GM23338 (cell line): ENCODE measurements at regions not wholly inside any gene's neighbourhood (a gene's known extent, or its start where the extent isn't known, plus 50 kb on each side); places are given as distances from the start of the nearest gene placed in this dataset.

Experiments used
- ATAC-seq: fragments of 200-7000 bp; cut with Tn5 transposase; 3 replicates; pipeline ENCODE4 v1.9.1; 2020
- DNase-seq: peaks from one replicate; pipeline ENCODE4 v3.0.0-alpha.2; 2015; ENCODE audit warnings: low spot score
- H2AFZ ChIP-seq: fragments of 200-600 bp; sonication (generic); 2 replicates; pipeline ENCODE4 v1.8.0; 2016; ENCODE audit warnings: antibody characterized with exemption, mild to moderate bottlenecking, moderate library complexity
- H3F3A ChIP-seq: fragments of 200-600 bp; sonication (generic); replicated peaks from 2 replicates; pipeline ENCODE4 v1.8.0; 2017; ENCODE audit warnings: antibody characterized with exemption, mixed run types, low read depth
- H3K27ac ChIP-seq: fragments of 200-600 bp; sonication (generic); 2 replicates; pipeline ENCODE4 v1.6.1; 2016; ENCODE audit warnings: low read depth
- H3K27me3 ChIP-seq: fragments of 200-600 bp; sonication (generic); 2 replicates; pipeline ENCODE4 v1.8.0; 2016; ENCODE audit warnings: mild to moderate bottlenecking, mixed run types, moderate library complexity; ENCODE audit not compliant: insufficient read depth
- H3K36me3 ChIP-seq: fragments of 200-600 bp; sonication (generic); 2 replicates; pipeline ENCODE4 v1.8.0; 2016; ENCODE audit warnings: mild to moderate bottlenecking; ENCODE audit not compliant: insufficient read depth
- H3K4me1 ChIP-seq: fragments of 200-600 bp; sonication (generic); 2 replicates; pipeline ENCODE4 v1.8.0; 2016; ENCODE audit warnings: mild to moderate bottlenecking, moderate library complexity; ENCODE audit not compliant: insufficient read depth
- H3K4me2 ChIP-seq: fragments of 200-600 bp; sonication (generic); 2 replicates; pipeline ENCODE4 v1.7.1; 2017; ENCODE audit warnings: mixed run types
- H3K4me3 ChIP-seq: fragments of 200-600 bp; sonication (generic); 2 replicates; pipeline ENCODE4 v1.6.1; 2016; ENCODE audit warnings: mixed run types
- H3K79me2 ChIP-seq: fragments of 200-600 bp; sonication (generic); replicated peaks from 2 replicates; pipeline ENCODE4 v1.8.0; 2017; ENCODE audit warnings: mild to moderate bottlenecking; ENCODE audit not compliant: insufficient read depth
- H3K9me2 ChIP-seq: fragments of 200-600 bp; sonication (generic); 2 replicates; pipeline ENCODE4 v1.8.0; 2017; ENCODE audit not compliant: insufficient read depth
- H4K20me1 ChIP-seq: fragments of 200-600 bp; sonication (generic); replicated peaks from 2 replicates; pipeline ENCODE4 v1.8.0; 2017; ENCODE audit warnings: mild to moderate bottlenecking; ENCODE audit not compliant: insufficient read depth
- H3K27ac Mint-ChIP-seq: 2 replicates; pipeline ENCODE4 v1.8.0; 2020; ENCODE audit warnings: inconsistent platforms, mild to moderate bottlenecking, moderate library complexity, mixed read lengths
- H3K27me3 Mint-ChIP-seq: 3 replicates; pipeline ENCODE4 v1.8.0; 2022; ENCODE audit warnings: low read depth, mild to moderate bottlenecking, moderate library complexity, mixed read lengths, inconsistent platforms; ENCODE audit not compliant: insufficient read depth, poor library complexity
- H3K36me3 Mint-ChIP-seq: 3 replicates; pipeline ENCODE4 v1.8.0; 2021; ENCODE audit warnings: low read depth, mild to moderate bottlenecking, inconsistent platforms, moderate library complexity, mixed read lengths
- H3K4me1 Mint-ChIP-seq: 3 replicates; pipeline ENCODE4 v1.8.0; 2020; ENCODE audit warnings: mild to moderate bottlenecking, inconsistent platforms, mixed read lengths
- H3K4me3 Mint-ChIP-seq: 3 replicates; pipeline ENCODE4 v1.8.0; 2021; ENCODE audit warnings: moderate library complexity, mild to moderate bottlenecking, inconsistent platforms, mixed read lengths
- H3K9me3 Mint-ChIP-seq: 3 replicates; pipeline ENCODE4 v1.8.0; 2020; ENCODE audit warnings: moderate library complexity, mild to moderate bottlenecking, inconsistent platforms, mixed read lengths
- CREB1 ChIP-seq: fragments of 250-450 bp; sonication (Bioruptor Pico); IDR thresholded peaks from 2 replicates; pipeline ENCODE4 v1.5.0; 2020; ENCODE audit warnings: low read depth, mild to moderate bottlenecking, moderate library complexity
- EZH2 ChIP-seq: fragments of 200-600 bp; sonication (generic); IDR thresholded peaks from one replicate; pipeline ENCODE4 v1.8.0; 2017; ENCODE audit warnings: antibody characterized with exemption, mild to moderate bottlenecking, low read depth; ENCODE audit not compliant: unreplicated experiment
- EZH2phosphoT487 ChIP-seq: fragments of 200-600 bp; sonication (generic); IDR thresholded peaks from one replicate; pipeline ENCODE4 v1.8.1; 2018; ENCODE audit warnings: antibody characterized with exemption; ENCODE audit not compliant: unreplicated experiment
- JUNB ChIP-seq: IDR thresholded peaks from one replicate; pipeline ENCODE4 v1.6.1; 2016; ENCODE audit warnings: antibody characterized with exemption; ENCODE audit not compliant: unreplicated experiment
- NANOG ChIP-seq: IDR thresholded peaks from 2 replicates; pipeline ENCODE4 v1.6.1; 2016; ENCODE audit warnings: antibody characterized with exemption, borderline replicate concordance
- POLR2AphosphoS5 ChIP-seq: IDR thresholded peaks from 2 replicates; pipeline ENCODE4 v1.6.1; 2016; ENCODE audit warnings: antibody characterized with exemption, low read depth
- STAT1 ChIP-seq: IDR thresholded peaks from one replicate; pipeline ENCODE4 v1.6.1; 2016; ENCODE audit warnings: antibody characterized with exemption; ENCODE audit not compliant: unreplicated experiment
- ZNF114 ChIP-seq: fragments of 250-450 bp; sonication (Bioruptor Pico); IDR thresholded peaks from 2 replicates; pipeline ENCODE4 v1.5.0; 2020; ENCODE audit warnings: mild to moderate bottlenecking, moderate library complexity
- ZNF331 ChIP-seq: fragments of 250-450 bp; sonication (Bioruptor Pico); IDR thresholded peaks from 2 replicates; pipeline ENCODE4 v1.5.0; 2020; ENCODE audit warnings: low read depth, mild to moderate bottlenecking, moderate library complexity
- TF ChIP-seq, protein P1 (sequence below): IDR thresholded peaks from one replicate; pipeline ENCODE4 v1.6.1; 2018; ENCODE audit warnings: antibody characterized with exemption; ENCODE audit not compliant: unreplicated experiment
- TF ChIP-seq, protein P2 (sequence below), 2 experiments: fragments of 200-600 bp in 1 of 2; sonication (generic) in 1 of 2; conservative IDR thresholded peaks; 2 replicates each; pipeline versions ENCODE4 v1.5.1 to v1.6.1; 2016 to 2017; ENCODE audit warnings: antibody characterized with exemption in 2 of 2, low read depth in 2 of 2, mild to moderate bottlenecking in 2 of 2, moderate library complexity in 1 of 2
- TF ChIP-seq, protein P3 (sequence below): IDR thresholded peaks from 2 replicates; pipeline ENCODE4 v1.6.1; 2016; ENCODE audit warnings: antibody characterized with exemption

DNA sequence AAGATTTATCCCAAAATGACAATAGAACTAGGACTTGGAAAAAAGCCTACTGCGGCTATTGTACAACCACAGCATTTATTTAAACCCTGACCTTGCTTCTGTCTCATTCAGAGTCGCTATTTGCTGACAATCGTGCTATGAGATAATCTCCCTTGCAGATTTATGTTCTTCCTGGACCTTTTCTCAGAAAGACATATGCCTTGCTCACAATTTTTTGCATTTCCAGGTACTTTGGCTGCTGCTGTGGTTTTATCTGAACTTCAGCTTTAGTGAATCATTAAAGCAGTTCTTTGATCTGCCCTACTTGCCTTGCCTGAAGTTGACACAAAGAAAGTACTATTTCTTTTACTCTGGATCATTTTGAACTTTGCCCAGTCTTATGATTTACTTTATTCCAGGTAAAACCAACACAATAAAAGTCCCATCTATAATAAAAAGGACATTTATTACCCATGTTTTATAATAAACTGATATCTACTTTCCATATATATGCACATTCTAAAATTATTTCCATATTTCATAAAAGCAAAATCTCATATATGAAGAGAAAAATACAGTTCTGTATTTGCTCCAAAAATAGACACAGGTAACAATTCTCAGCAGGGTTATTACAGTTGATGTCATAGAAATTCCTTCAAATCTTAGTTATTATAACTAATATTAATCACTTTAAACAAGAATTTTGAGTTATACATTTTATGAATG is 63.4 kb upstream of the CARD18 start:
- H3K36me3 Mint-ChIP-seq: no peaks in the 10 kb centered on the region
- H3K79me2 ChIP-seq: no peaks in the 10 kb centered on the region
- DNase-seq (no peak), ATAC-seq (no peak)
- H3K9me3 Mint-ChIP-seq: no peaks in the 10 kb centered on the region
- no peak overlapping the region for H3K4me3 ChIP-seq
- no peaks in the 10 kb centered on the region for H3K27me3 ChIP-seq
- no peak overlapping the region for H3K4me2 ChIP-seq
- no peak for TF ChIP-seq NANOG
- TF ChIP-seq JUNB: no peak
- TF ChIP-seq ZNF114 (CRISPR knock-in tag): no peak
- TF ChIP-seq EZH2: no peak
- TF ChIP-seq POLR2AphosphoS5: no peak
- no peak for TF ChIP-seq STAT1
- TF ChIP-seq ZNF331 (CRISPR knock-in tag): no peak
- TF ChIP-seq, protein P1, sequence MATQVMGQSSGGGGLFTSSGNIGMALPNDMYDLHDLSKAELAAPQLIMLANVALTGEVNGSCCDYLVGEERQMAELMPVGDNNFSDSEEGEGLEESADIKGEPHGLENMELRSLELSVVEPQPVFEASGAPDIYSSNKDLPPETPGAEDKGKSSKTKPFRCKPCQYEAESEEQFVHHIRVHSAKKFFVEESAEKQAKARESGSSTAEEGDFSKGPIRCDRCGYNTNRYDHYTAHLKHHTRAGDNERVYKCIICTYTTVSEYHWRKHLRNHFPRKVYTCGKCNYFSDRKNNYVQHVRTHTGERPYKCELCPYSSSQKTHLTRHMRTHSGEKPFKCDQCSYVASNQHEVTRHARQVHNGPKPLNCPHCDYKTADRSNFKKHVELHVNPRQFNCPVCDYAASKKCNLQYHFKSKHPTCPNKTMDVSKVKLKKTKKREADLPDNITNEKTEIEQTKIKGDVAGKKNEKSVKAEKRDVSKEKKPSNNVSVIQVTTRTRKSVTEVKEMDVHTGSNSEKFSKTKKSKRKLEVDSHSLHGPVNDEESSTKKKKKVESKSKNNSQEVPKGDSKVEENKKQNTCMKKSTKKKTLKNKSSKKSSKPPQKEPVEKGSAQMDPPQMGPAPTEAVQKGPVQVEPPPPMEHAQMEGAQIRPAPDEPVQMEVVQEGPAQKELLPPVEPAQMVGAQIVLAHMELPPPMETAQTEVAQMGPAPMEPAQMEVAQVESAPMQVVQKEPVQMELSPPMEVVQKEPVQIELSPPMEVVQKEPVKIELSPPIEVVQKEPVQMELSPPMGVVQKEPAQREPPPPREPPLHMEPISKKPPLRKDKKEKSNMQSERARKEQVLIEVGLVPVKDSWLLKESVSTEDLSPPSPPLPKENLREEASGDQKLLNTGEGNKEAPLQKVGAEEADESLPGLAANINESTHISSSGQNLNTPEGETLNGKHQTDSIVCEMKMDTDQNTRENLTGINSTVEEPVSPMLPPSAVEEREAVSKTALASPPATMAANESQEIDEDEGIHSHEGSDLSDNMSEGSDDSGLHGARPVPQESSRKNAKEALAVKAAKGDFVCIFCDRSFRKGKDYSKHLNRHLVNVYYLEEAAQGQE: no peak
- TF ChIP-seq, protein P2, sequence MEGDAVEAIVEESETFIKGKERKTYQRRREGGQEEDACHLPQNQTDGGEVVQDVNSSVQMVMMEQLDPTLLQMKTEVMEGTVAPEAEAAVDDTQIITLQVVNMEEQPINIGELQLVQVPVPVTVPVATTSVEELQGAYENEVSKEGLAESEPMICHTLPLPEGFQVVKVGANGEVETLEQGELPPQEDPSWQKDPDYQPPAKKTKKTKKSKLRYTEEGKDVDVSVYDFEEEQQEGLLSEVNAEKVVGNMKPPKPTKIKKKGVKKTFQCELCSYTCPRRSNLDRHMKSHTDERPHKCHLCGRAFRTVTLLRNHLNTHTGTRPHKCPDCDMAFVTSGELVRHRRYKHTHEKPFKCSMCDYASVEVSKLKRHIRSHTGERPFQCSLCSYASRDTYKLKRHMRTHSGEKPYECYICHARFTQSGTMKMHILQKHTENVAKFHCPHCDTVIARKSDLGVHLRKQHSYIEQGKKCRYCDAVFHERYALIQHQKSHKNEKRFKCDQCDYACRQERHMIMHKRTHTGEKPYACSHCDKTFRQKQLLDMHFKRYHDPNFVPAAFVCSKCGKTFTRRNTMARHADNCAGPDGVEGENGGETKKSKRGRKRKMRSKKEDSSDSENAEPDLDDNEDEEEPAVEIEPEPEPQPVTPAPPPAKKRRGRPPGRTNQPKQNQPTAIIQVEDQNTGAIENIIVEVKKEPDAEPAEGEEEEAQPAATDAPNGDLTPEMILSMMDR (conservative IDR thresholded peaks at IDR 0.05; ENCODE audit: low read depth in 2 of 2): no peak
- no peak for TF ChIP-seq CREB1 (CRISPR knock-in tag)
- no peak for TF ChIP-seq EZH2phosphoT487
- TF ChIP-seq, protein P3, sequence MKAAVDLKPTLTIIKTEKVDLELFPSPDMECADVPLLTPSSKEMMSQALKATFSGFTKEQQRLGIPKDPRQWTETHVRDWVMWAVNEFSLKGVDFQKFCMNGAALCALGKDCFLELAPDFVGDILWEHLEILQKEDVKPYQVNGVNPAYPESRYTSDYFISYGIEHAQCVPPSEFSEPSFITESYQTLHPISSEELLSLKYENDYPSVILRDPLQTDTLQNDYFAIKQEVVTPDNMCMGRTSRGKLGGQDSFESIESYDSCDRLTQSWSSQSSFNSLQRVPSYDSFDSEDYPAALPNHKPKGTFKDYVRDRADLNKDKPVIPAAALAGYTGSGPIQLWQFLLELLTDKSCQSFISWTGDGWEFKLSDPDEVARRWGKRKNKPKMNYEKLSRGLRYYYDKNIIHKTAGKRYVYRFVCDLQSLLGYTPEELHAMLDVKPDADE: no peak
- no peak overlapping the region for H2AFZ ChIP-seq
- H3K9me2 ChIP-seq: no peaks in the 10 kb centered on the region; the same call in 1 of the 2 replicates
- H3K27ac Mint-ChIP-seq: no peak overlapping the region
- no peaks in the 10 kb centered on the region for H3K27me3 Mint-ChIP-seq
- no peaks in the 10 kb centered on the region for H3K36me3 ChIP-seq
- H3K4me3 Mint-ChIP-seq: no peak overlapping the region
- H3K27ac ChIP-seq: no peak overlapping the region
- H3K4me1 ChIP-seq: no peaks in the 10 kb centered on the region
- no peaks in the 10 kb centered on the region for H4K20me1 ChIP-seq
- no peaks in the 10 kb centered on the region for H3F3A ChIP-seq
- H3K4me1 Mint-ChIP-seq: no peaks in the 10 kb centered on the region
